Loucy (cell line): ENCODE measurements at regions not wholly inside any gene's neighbourhood (a gene's known extent, or its start where the extent isn't known, plus 50 kb on each side); places are given as distances from the start of the nearest gene placed in this dataset.

Source experiments
- EZH2phosphoT487 ChIP-seq: fragments of 200-600 bp; IDR thresholded peaks from 2 replicates; pipeline ENCODE4 v1.6.1; 2018; ENCODE audit warnings: antibody characterized with exemption, mild to moderate bottlenecking, moderate library complexity, borderline replicate concordance
- TF ChIP-seq, protein P1 (sequence below): fragments of 200-600 bp; sonication (generic); conservative IDR thresholded peaks from 2 replicates; pipeline ENCODE4 v1.5.1; 2014; ENCODE audit warnings: mild to moderate bottlenecking, antibody characterized with exemption, low read length

DNA sequence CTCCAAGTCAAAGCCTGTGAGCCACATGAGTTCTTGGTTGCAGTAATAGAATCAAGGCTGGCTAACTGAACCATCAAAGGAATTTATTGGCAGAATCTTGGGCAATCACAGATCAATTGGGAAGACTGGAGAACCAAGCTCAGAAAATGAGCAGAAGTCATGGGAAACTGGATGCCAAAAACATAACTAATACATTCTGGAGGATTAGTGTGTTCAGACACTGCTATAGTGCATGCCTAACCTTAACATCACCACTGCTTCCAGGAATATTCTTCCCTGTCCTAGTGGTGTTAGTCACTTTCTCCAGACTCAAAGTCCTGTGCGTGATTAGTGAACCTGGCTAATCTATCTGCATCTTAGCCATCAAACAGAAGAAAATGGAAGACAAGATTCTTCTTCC is 843.7 kb downstream of the EFNA5 start:
- TF ChIP-seq, protein P1, sequence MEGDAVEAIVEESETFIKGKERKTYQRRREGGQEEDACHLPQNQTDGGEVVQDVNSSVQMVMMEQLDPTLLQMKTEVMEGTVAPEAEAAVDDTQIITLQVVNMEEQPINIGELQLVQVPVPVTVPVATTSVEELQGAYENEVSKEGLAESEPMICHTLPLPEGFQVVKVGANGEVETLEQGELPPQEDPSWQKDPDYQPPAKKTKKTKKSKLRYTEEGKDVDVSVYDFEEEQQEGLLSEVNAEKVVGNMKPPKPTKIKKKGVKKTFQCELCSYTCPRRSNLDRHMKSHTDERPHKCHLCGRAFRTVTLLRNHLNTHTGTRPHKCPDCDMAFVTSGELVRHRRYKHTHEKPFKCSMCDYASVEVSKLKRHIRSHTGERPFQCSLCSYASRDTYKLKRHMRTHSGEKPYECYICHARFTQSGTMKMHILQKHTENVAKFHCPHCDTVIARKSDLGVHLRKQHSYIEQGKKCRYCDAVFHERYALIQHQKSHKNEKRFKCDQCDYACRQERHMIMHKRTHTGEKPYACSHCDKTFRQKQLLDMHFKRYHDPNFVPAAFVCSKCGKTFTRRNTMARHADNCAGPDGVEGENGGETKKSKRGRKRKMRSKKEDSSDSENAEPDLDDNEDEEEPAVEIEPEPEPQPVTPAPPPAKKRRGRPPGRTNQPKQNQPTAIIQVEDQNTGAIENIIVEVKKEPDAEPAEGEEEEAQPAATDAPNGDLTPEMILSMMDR = no peak
- no peak for TF ChIP-seq EZH2phosphoT487
